NCI-H2196 treated with DMSO at 0.1 percent for 48 hours (cell line): ENCODE measurements at regions not wholly inside any gene's neighbourhood (a gene's known extent, or its start where the extent isn't known, plus 50 kb on each side); places are given as distances from the start of the nearest gene placed in this dataset.
"Not testable (repeated sequence)": the region's sequence is repeated elsewhere in the genome, so short reads cannot be mapped to it uniquely, and the experiment has no call there.

Experiments used
- DNase-seq: peaks from one replicate; lab custom pipeline; 2025; ENCODE audit not compliant: unreplicated experiment; lab: John Stamatoyannopoulos, UW

- DNase-seq, result no peak
These were observed 90.5 kb upstream of the PRSS16 start for GRCh38 chr6:27156874-27157458.

DNA sequence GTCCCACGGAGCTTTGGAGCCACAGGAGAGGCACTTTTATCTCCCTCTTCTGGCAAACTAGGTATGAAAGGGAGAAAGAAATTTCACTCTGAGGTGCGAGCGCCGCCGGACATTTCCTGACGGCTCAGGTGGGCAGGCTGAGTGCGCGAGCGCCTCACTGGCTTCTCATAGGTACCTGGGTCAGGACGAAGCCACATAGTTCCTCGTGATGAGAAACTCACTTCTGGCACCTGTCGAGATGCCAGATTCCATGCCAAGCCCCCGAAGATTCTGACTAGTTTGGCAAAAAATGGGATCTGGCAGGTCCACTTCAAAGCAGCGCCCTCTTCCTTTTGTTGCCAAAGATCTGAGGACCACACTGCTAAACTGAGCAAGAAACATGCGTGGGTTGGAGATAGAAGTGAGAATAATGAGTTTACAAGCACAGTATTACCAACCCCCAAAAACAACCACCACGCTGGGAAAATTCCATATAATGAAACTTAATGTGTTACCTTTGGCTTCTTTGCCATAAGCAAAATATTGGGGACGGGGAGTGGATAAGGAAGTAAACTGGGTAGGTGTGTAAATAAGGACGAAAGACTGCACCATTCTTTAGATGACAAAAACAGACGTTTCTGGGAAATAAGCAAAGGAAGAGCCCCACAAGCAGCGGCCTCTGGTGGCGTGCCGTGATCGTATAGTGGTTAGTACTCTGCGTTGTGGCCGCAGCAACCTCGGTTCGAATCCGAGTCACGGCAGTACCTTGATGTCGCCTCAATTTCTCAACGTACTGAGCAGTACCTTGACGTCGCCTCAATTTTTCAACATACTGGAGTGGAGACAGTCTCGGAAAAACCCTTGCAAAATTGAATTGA lies 89.8 kb upstream of the PRSS16 start:
- no peak for DNase-seq

DNA sequence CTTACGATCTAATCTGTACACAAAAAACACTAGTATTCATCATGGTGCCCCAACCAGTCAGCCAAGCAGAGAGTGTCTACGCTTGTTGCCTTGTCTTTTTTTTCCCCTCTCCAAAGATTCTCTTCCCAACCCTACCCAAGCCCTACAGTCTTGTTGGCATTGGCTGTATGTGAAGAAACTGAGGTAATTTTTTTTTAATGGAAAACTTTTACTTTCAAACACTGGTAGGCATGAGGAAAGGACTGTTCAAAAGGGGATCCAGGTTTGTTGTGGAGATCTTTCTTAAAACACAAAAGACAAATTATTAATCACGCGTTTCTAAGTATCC lies 89.2 kb upstream of the PRSS16 start:
- DNase-seq, result no peak

DNA sequence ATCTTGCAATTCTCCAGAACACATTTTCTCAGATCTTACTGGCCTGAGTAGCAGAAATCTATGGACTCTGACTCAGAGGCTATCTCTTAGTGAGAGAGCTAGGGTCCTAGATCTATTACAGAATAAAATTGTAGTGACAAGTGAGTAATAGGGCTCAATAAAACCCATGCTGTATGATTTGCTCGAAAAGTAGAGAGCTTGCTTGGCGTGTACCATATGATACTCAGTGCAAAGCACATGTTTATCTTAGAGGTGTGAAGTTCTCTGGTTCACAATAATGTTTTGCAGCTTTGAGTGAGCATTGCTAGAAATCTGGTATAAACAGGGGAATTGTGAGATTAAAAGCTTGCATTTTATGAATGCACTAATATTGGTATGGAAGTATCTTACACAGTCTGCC lies 87.8 kb upstream of the PRSS16 start:
- no peak for DNase-seq

DNA sequence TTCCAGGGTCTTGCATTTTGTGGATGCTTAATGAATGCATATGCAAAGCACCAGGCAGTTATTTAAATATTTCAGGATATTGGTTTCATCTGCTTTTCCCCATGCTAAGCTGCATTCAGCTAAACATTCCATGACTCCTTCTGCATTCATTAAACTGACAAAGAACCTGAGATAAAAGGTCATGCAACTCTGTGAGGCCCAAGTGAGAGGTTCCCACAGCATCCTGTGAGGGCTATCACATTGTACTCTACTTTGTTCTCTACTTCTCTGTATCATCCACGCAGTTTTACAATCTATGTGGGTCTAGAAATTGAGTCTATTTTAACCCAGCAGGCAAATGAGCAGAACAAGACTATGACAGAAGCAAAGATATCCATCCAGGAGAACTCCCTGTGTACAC lies 86.4 kb upstream of the PRSS16 start:
- no peak for DNase-seq

DNA sequence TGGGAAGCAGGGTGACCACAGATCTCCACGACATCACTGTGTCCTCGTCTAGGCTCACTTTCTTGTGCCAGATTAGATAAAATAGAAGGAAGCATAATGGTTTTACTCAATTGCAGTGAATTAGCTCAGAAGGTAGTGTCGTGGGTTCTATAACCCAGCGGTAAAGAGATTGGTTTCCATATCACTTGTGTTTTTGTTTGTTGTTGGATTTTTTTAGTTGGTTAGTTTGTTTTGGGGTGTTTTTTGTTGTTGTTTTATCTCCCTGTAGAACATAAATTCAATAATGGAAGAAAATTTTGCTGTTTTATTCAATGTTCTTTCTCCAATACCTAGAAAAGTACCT lies 85.9 kb upstream of the PRSS16 start:
- DNase-seq, result no peak

- DNase-seq, result no peak
These were observed 85.4 kb upstream of the PRSS16 start for GRCh38 chr6:27161946-27162603.

- no peak for DNase-seq
These were observed 83.7 kb upstream of the PRSS16 start for GRCh38 chr6:27163834-27164233.

DNA sequence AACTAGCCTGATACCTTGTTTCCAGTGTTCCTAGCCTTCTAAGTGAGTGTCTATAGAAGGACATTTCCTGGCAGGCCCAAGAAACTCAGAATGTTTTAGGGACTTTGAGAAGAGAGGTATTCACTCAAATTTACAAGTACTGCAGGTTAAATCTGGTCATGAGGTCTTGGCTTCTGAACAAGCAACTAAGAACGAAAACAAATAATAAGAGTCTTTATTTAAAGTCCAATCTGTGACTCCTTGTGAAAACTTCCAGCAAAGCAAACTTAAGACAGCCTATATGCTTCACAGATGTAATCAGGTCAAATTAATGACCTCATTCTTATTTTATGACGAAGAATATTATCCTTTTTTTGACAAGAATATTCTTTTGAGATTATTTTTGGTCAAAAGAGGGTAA lies 79.4 kb upstream of the PRSS16 start:
- no peak for DNase-seq

- DNase-seq, result no peak
These were observed 78.7 kb upstream of the PRSS16 start for GRCh38 chr6:27168586-27169443.

- not testable (repeated sequence) for DNase-seq
These were observed 74.8 kb upstream of the PRSS16 start for GRCh38 chr6:27172524-27173231.

GRCh38 chr6:27173232-27173601 lies 74.3 kb upstream of the PRSS16 start:
- not testable (repeated sequence) for DNase-seq

DNA sequence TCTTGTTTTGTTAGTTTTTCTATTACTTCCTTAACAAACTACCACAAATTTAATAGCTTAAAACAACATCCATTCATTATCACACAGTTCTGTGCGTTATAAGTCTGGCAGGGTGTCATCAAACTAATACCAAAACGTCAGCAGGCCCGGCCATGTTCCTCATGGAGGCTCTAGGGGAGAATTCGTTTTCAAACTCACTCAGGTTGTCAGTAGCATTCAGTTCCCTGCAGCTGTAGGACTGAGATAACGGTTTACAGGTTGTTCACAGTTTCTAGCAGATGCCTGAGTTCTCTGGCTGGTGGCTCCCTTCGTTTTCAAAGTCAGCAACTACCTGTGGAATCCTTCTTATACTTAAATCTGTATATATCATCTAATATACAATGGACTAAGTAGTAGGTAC lies 72.5 kb upstream of the PRSS16 start:
- DNase-seq, result no peak

DNA sequence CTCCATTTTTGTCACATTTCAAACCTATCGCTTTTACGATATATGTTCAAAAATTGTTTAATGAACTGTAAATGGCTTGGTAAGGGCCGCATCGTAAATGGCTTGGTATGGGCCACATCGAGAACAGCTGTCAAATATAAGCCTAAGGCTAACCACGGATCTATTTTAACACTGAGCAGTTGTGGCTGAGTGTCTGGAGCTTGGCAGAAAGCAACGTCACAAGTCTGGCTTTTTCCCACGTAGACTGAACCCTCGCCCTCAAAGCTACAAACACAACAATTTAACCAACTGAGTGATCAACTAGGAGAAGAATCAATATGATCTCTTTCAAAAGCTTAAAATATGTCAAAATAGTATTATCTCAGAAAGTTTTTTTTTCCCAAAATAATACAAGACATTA lies 71.4 kb upstream of the PRSS16 start:
- no peak for DNase-seq

DNA sequence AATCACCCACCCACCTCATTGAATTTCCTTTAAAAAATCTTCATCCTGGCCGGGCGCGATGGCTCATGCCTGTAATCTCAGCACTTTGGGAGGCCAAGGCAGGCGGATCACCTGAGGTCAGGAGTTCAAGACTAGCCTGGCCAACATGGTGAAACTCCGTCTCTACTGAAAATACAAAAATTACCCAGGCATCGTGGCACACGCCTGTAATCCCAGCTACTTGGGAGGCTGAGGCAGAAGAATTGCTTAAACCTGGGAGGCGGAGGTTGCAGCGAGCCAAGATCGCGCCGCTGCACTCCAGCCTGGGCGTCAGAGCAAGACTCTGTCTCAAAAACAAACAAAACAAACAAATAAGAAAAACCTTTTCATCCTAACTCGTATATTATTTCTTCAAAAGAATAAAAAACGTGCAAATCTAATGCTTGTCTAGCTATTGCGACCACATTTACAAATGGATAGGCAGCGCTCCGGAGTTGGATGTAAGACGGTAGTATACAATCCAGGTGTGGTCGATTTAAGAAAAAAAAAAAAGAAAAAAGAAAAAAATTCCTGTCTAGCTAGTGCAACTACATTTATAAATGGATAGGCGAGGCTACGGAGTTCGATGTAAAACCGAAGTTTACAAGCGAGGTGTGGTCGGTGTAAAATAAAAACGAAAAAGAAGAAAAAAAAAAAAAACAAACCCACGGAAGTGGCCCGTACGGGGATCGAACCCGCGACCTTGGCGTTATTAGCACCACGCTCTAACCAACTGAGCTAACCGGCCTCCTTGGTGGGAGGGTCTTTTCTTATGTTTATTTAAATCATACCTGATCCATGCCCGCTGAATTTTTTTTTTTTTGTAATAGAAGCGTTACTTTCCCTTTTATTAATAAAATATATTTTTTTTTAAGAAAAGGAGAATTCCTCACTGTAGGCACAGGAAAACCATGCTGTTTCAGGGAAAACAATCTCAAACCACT lies 70.7 kb upstream of the PRSS16 start:
- DNase-seq, result no peak

GRCh38 chr6:27177485-27178406 lies 69.8 kb upstream of the PRSS16 start:
- DNase-seq, result peak; percentile 51

DNA sequence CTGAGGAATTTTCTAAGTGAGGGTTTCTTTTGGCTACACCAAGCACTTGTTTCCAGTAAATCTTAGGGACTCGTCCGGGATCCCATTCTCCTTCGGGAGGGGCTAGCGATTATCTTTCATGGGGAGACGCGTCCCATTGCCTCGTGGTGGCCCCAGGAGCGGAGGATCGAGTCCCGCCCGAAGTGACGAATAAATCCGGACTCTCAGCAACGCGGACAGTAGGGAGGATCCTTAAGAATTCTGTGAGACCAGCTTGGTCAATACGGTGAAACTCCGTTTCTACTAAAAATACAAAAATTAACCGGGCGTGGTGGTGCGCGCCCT lies 69.1 kb upstream of the PRSS16 start:
- no peak for DNase-seq

- no peak for DNase-seq
These were observed 68.6 kb upstream of the PRSS16 start for GRCh38 chr6:27178860-27179259.
